ENCODE measurements at regions not wholly inside any gene's neighbourhood (a gene's known extent, or its start where the extent isn't known, plus 50 kb on each side); places are given as distances from the start of the nearest gene placed in this dataset.

GRCh38 chr1:67955591-67955990 is 94.8 kb downstream of the DIRAS3 start:
- ChIA-PET CTCF (no interaction called here), POLR2A (no interaction called here)
- no peak for TF ChIP-seq CTCF (IDR thresholded peaks at IDR 0.05; ENCODE audit: control extremely low read depth, extremely low read depth, low read depth, missing control alignments)
- no peak for DNase-seq (ENCODE audit: extremely low spot score)

GRCh38 chr1:67953301-67953700 is 97.1 kb downstream of the DIRAS3 start:
- TF ChIP-seq CTCF (IDR thresholded peaks at IDR 0.05; ENCODE audit: control extremely low read depth, extremely low read depth, low read depth, missing control alignments) = no peak
- ChIA-PET POLR2A (no interaction called here), CTCF (interaction anchor here (1.3 kb wide), 1 partner anchor 18 kb away, joined by 3 read pairs; no protein-coding TSS in a partner anchor)
- DNase-seq (ENCODE audit: extremely low spot score) = no peak

GRCh38 chr1:67952071-67952470 is 98.4 kb downstream of the DIRAS3 start:
- DNase-seq (ENCODE audit: extremely low spot score) = no peak
- TF ChIP-seq CTCF (IDR thresholded peaks at IDR 0.05; ENCODE audit: control extremely low read depth, extremely low read depth, low read depth, missing control alignments) = no peak
- ChIA-PET CTCF (no interaction called here), POLR2A (no interaction called here)

- POLR2A ChIA-PET = no interaction called here
- DNase-seq (ENCODE audit: extremely low spot score) = no peak
- CTCF ChIA-PET = interaction anchor here (1.1 kb wide), 1 partner anchor 10 kb away, joined by 3 read pairs; no protein-coding TSS in a partner anchor
- no peak for TF ChIP-seq CTCF (IDR thresholded peaks at IDR 0.05; ENCODE audit: control extremely low read depth, extremely low read depth, low read depth, missing control alignments)
Observed at GRCh38 chr1:67951014-67951413, 99.4 kb downstream of the DIRAS3 start.

GRCh38 chr1:67948151-67949080 is 102.0 kb downstream of the DIRAS3 start:
- POLR2A ChIA-PET = no interaction called here
- CTCF ChIA-PET = interaction anchor here (1.7 to 2.0 kb wide), 2 partner anchors 8 to 13 kb away, joined by 4 to 9 read pairs; no protein-coding TSS in a partner anchor
- no peak for TF ChIP-seq CTCF (IDR thresholded peaks at IDR 0.05; ENCODE audit: control extremely low read depth, extremely low read depth, low read depth, missing control alignments)
- DNase-seq (ENCODE audit: extremely low spot score) = no peak

GRCh38 chr1:67947114-67947513 is 103.3 kb downstream of the DIRAS3 start:
- POLR2A ChIA-PET = no interaction called here
- CTCF ChIA-PET = no interaction called here
- DNase-seq (ENCODE audit: extremely low spot score) = no peak
- TF ChIP-seq CTCF (IDR thresholded peaks at IDR 0.05; ENCODE audit: control extremely low read depth, extremely low read depth, low read depth, missing control alignments) = no peak

Measured in GM10248 (cell line).